ENCODE measurements at regions not wholly inside any gene's neighbourhood (a gene's known extent, or its start where the extent isn't known, plus 50 kb on each side); places are given as distances from the start of the nearest gene placed in this dataset.

GRCh38 chr16:65394281-65394680 lies 272.4 kb upstream of the CDH11 start:
- H3K9me3 ChIP-seq (ENCODE audit: control insufficient read depth, insufficient read depth, low read length) = no peaks in the 10 kb centered on the region
- TF ChIP-seq EZH2phosphoT487 (IDR thresholded peaks at IDR 0.05; ENCODE audit: borderline replicate concordance, low read length) = no peak
- no peak for TF ChIP-seq CTCF (IDR thresholded peaks at IDR 0.05; ENCODE audit: low read depth, low read length, poor library complexity, severe bottlenecking)
- H3K27me3 ChIP-seq (ENCODE audit: control insufficient read depth, low read length) = no peaks in the 10 kb centered on the region
- H3K9me2 ChIP-seq (replicated peaks; ENCODE audit: control insufficient read depth, low read length) = no peaks in the 10 kb centered on the region
- no peaks in the 10 kb centered on the region for H3F3A ChIP-seq (ENCODE audit: control insufficient read depth, insufficient read depth)
- no peak overlapping the region for H3K4me2 ChIP-seq (ENCODE audit: low read length)
- H3K4me3 ChIP-seq (ENCODE audit: low read length) = no peak overlapping the region
- H3K36me3 ChIP-seq (ENCODE audit: control insufficient read depth, low read length) = no peaks in the 10 kb centered on the region
- H3K4me1 ChIP-seq (ENCODE audit: control insufficient read depth, low read length) = no peaks in the 10 kb centered on the region
- H3K27ac ChIP-seq (ENCODE audit: low read depth, low read length) = no peak overlapping the region
- no peaks in the 10 kb centered on the region for H3K79me2 ChIP-seq (ENCODE audit: control insufficient read depth, low read length)
- no peaks in the 10 kb centered on the region for H4K20me1 ChIP-seq (ENCODE audit: control insufficient read depth, insufficient read depth, low read depth, low read length)

- H3K36me3 ChIP-seq (ENCODE audit: control insufficient read depth, low read length) = no peaks in the 10 kb centered on the region
- H3K4me2 ChIP-seq (ENCODE audit: low read length) = no peak overlapping the region
- no peaks in the 10 kb centered on the region for H3K9me3 ChIP-seq (ENCODE audit: control insufficient read depth, insufficient read depth, low read length)
- H3F3A ChIP-seq (ENCODE audit: control insufficient read depth, insufficient read depth) = no peaks in the 10 kb centered on the region
- no peak for TF ChIP-seq CTCF (IDR thresholded peaks at IDR 0.05; ENCODE audit: low read depth, low read length, poor library complexity, severe bottlenecking)
- no peak for TF ChIP-seq EZH2phosphoT487 (IDR thresholded peaks at IDR 0.05; ENCODE audit: borderline replicate concordance, low read length)
- no peaks in the 10 kb centered on the region for H3K27me3 ChIP-seq (ENCODE audit: control insufficient read depth, low read length)
- no peaks in the 10 kb centered on the region for H3K9me2 ChIP-seq (replicated peaks; ENCODE audit: control insufficient read depth, low read length)
- H3K79me2 ChIP-seq (ENCODE audit: control insufficient read depth, low read length) = no peaks in the 10 kb centered on the region
- H3K4me1 ChIP-seq (ENCODE audit: control insufficient read depth, low read length) = no peaks in the 10 kb centered on the region
- H3K4me3 ChIP-seq (ENCODE audit: low read length) = no peak overlapping the region
- no peaks in the 10 kb centered on the region for H4K20me1 ChIP-seq (ENCODE audit: control insufficient read depth, insufficient read depth, low read depth, low read length)
- no peak overlapping the region for H3K27ac ChIP-seq (ENCODE audit: low read depth, low read length)
These were observed 271.1 kb upstream of the CDH11 start for GRCh38 chr16:65392806-65393565.

- no peaks in the 10 kb centered on the region for H3K9me2 ChIP-seq (replicated peaks; ENCODE audit: control insufficient read depth, low read length)
- H3K36me3 ChIP-seq (ENCODE audit: control insufficient read depth, low read length) = no peaks in the 10 kb centered on the region
- no peaks in the 10 kb centered on the region for H3K4me1 ChIP-seq (ENCODE audit: control insufficient read depth, low read length)
- TF ChIP-seq EZH2phosphoT487 (IDR thresholded peaks at IDR 0.05; ENCODE audit: borderline replicate concordance, low read length) (no peak), CTCF (IDR thresholded peaks at IDR 0.05; ENCODE audit: low read depth, low read length, poor library complexity, severe bottlenecking) (no peak)
- no peak overlapping the region for H3K4me2 ChIP-seq (ENCODE audit: low read length)
- no peaks in the 10 kb centered on the region for H3K79me2 ChIP-seq (ENCODE audit: control insufficient read depth, low read length)
- H3F3A ChIP-seq (ENCODE audit: control insufficient read depth, insufficient read depth) = no peaks in the 10 kb centered on the region
- H3K4me3 ChIP-seq (ENCODE audit: low read length) = no peak overlapping the region
- no peaks in the 10 kb centered on the region for H4K20me1 ChIP-seq (ENCODE audit: control insufficient read depth, insufficient read depth, low read depth, low read length)
- H3K27me3 ChIP-seq (ENCODE audit: control insufficient read depth, low read length) = no peaks in the 10 kb centered on the region
- no peak overlapping the region for H3K27ac ChIP-seq (ENCODE audit: low read depth, low read length)
- H3K9me3 ChIP-seq (ENCODE audit: control insufficient read depth, insufficient read depth, low read length) = no peaks in the 10 kb centered on the region
These were observed 266.7 kb upstream of the CDH11 start for GRCh38 chr16:65388592-65388991.

Measured in DOHH2 (cell line).